ENCODE measurements at regions not wholly inside any gene's neighbourhood (a gene's known extent, or its start where the extent isn't known, plus 50 kb on each side); places are given as distances from the start of the nearest gene placed in this dataset.
A peak's percentile ranks its signal among the peaks of the same experiment; 100 is the strongest.
"Not testable (repeated sequence)": the region's sequence is repeated elsewhere in the genome, so short reads cannot be mapped to it uniquely, and the experiment has no call there.

DNA sequence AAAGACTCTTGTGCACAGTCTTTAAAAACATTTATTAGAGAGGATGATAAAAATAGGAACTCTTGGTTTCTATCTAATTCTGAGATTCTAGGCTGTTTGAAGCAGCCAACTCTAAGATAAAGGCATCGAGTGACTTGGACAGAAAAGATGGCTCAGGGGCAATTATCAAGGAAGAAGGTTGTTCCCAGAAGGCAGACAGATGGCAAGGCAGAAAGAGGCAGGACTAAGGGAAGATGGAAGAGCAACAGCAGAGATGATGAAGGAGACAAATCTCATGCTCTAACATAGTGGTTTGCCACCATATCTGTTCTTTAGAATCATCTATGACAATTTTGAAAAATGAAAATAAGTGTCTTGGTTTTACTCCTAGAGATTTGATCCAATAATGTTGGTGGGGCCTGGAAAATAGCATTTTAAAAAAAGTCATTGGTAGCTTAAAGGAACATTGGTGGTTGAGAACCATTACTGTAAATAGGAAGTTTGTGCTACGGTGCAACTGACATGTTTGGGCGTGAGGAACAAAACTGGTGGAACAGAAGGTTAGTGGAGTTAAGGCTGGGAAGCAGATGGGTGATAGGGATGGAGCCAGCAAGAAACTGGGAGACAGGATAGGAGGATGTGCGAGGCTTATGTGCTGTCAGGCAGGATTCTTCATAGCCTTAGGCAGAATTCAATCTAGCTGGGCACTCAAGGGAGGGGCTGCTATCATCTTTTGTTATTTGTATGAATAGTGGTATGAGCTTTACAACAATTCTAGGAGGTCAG is 751.1 kb downstream of the DHX35 start:
- peaks cover 0 to 3% (median 0%) of the 10 kb centered on the region in 5 experiments for H3K9me3 ChIP-seq (ENCODE audit: control extremely low read depth in 1 of 5, control insufficient read depth in 4 of 5, insufficient read depth in 2 of 5, low read depth in 1 of 5, low read length in 4 of 5)
- no peak overlapping the region for H3K4me3 ChIP-seq (ENCODE audit: control insufficient read depth in 1 of 7, extremely low read depth in 1 of 7, insufficient read depth in 4 of 7, low read depth in 2 of 7, low read length in 6 of 7)
- ChIA-PET POLR2A (no interaction called here), CTCF (no interaction called here)
- H3K4me1 ChIP-seq (ENCODE audit: control extremely low read depth in 1 of 4, control insufficient read depth in 4 of 4, insufficient read depth in 4 of 4, low read length in 3 of 4) = no peaks in the 10 kb centered on the region
- no peak for DNase-seq
- no peak overlapping the region for H3K27ac ChIP-seq (ENCODE audit: insufficient read depth in 1 of 2, low read depth in 1 of 2, low read length in 2 of 2, poor library complexity in 1 of 2, severe bottlenecking in 2 of 2)
- H3K27me3 ChIP-seq (replicated peaks in 2 of 5; ENCODE audit: control insufficient read depth in 4 of 5, insufficient read depth in 5 of 5, low read length in 4 of 5) = no peaks in the 10 kb centered on the region
- WGBS (ENCODE audit: insufficient coverage) = 100% methylated on average over 3 of the region's 4 CpGs
- no peaks in the 10 kb centered on the region for H3K36me3 ChIP-seq (ENCODE audit: control insufficient read depth in 4 of 4, insufficient read depth in 4 of 4, low read length in 3 of 4)

DNA sequence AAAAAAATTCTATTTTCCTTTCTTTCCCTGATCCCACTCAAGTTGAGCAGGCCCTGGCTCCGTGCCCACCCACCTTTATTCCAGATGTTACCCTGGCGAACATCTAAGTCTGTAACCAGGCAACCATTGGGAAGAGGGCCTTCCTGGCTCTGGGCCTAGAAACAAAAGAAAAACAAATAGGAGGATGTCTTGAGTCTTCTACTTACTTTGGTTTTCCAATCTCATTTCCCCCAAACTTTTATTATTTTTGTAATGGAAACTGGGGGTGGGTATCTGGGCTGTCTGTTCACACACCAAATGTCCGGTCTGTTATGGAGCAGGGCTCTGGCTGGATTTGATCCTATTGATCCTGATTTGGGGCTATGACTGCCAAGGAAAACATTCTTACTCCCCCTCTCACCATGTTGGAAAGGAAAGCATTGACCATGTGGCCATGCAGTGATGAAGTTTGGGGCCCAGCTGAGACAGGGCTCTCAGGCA is 744.1 kb downstream of the DHX35 start:
- ChIA-PET CTCF (no interaction called here), POLR2A (no interaction called here)
- Histone ChIP-seq H3K9me3 (ENCODE audit: control extremely low read depth in 1 of 5, control insufficient read depth in 4 of 5, insufficient read depth in 2 of 5, low read depth in 1 of 5, low read length in 4 of 5) (peaks cover 0 to 2% (median 0%) of the 10 kb centered on the region in 5 experiments), H3K27ac (ENCODE audit: insufficient read depth in 1 of 2, low read depth in 1 of 2, low read length in 2 of 2, poor library complexity in 1 of 2, severe bottlenecking in 2 of 2) (no peak overlapping the region), H3K4me3 (ENCODE audit: control insufficient read depth in 1 of 7, extremely low read depth in 1 of 7, insufficient read depth in 4 of 7, low read depth in 2 of 7, low read length in 6 of 7) (no peak overlapping the region), H3K36me3 (ENCODE audit: control insufficient read depth in 4 of 4, insufficient read depth in 4 of 4, low read length in 3 of 4) (no peaks in the 10 kb centered on the region), H3K27me3 (replicated peaks in 2 of 5; ENCODE audit: control insufficient read depth in 4 of 5, insufficient read depth in 5 of 5, low read length in 4 of 5) (no peaks in the 10 kb centered on the region), H3K4me1 (ENCODE audit: control extremely low read depth in 1 of 4, control insufficient read depth in 4 of 4, insufficient read depth in 4 of 4, low read length in 3 of 4) (no peaks in the 10 kb centered on the region)
- WGBS (ENCODE audit: insufficient coverage) = 100% methylated on average over 3 of the region's 3 CpGs
- DNase-seq = no peak

DNA sequence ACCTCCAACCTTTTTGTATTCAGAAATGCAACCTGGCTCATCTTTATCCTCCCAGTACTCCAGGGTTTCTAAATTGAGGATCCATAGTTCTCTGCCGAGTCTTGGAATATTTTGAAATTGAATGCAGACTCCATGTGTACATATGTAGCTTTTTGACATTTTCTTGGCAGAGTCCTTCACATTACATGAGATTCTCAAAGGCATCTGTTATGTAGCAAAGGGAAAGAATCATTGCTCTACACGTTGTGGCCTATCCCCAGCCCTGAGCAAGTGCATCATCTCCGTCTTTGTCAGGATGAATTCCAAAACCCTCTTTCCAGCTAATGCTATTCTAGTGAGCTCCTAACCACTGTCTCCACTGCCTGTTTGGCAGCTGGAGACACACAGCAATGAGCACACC is 742.9 kb downstream of the DHX35 start:
- no peaks in the 10 kb centered on the region for H3K36me3 ChIP-seq (ENCODE audit: control insufficient read depth in 4 of 4, insufficient read depth in 4 of 4, low read length in 3 of 4)
- 93% methylated on average over 2 of the region's 3 CpGs for WGBS (ENCODE audit: insufficient coverage)
- no peak overlapping the region for H3K4me3 ChIP-seq (ENCODE audit: control insufficient read depth in 1 of 7, extremely low read depth in 1 of 7, insufficient read depth in 4 of 7, low read depth in 2 of 7, low read length in 6 of 7)
- POLR2A ChIA-PET = no interaction called here
- peaks cover 0 to 7% (median 1%) of the 10 kb centered on the region in 4 experiments for H3K4me1 ChIP-seq (ENCODE audit: control extremely low read depth in 1 of 4, control insufficient read depth in 4 of 4, insufficient read depth in 4 of 4, low read length in 3 of 4)
- H3K9me3 ChIP-seq (ENCODE audit: control extremely low read depth in 1 of 5, control insufficient read depth in 4 of 5, insufficient read depth in 2 of 5, low read depth in 1 of 5, low read length in 4 of 5) = peaks cover 0 to 2% (median 0%) of the 10 kb centered on the region in 5 experiments
- H3K27ac ChIP-seq (ENCODE audit: insufficient read depth in 1 of 2, low read depth in 1 of 2, low read length in 2 of 2, poor library complexity in 1 of 2, severe bottlenecking in 2 of 2) = no peak overlapping the region
- H3K27me3 ChIP-seq (replicated peaks in 2 of 5; ENCODE audit: control insufficient read depth in 4 of 5, insufficient read depth in 5 of 5, low read length in 4 of 5) = no peaks in the 10 kb centered on the region
- CTCF ChIA-PET = no interaction called here
- DNase-seq = no peak

DNA sequence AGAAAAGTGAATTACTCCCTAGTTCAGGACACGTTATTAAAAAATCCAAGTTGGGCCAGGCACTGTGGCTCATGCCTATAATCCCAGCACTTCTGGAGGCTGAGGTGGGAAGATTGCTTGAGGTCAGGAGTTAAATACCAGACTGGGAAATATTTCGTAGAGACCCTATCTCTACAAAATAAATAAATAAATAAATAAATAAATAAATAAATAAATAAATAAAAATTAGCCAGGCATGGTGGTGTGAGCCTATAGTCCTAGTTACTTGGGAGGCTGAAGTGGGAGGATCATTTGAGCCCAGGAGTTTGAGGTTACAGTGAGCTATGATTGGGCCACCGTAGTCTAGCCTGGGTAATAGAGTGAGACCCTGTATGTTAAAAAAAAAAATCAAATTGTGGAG is 741.2 kb downstream of the DHX35 start:
- H3K9me3 ChIP-seq (ENCODE audit: control extremely low read depth in 1 of 5, control insufficient read depth in 4 of 5, insufficient read depth in 2 of 5, low read depth in 1 of 5, low read length in 4 of 5); H3K27ac ChIP-seq (ENCODE audit: insufficient read depth in 1 of 2, low read depth in 1 of 2, low read length in 2 of 2, poor library complexity in 1 of 2, severe bottlenecking in 2 of 2); CTCF ChIA-PET; DNase-seq; H3K4me3 ChIP-seq (ENCODE audit: control insufficient read depth in 1 of 7, extremely low read depth in 1 of 7, insufficient read depth in 4 of 7, low read depth in 2 of 7, low read length in 6 of 7); POLR2A ChIA-PET; H3K4me1 ChIP-seq (ENCODE audit: control extremely low read depth in 1 of 4, control insufficient read depth in 4 of 4, insufficient read depth in 4 of 4, low read length in 3 of 4); H3K36me3 ChIP-seq (ENCODE audit: control insufficient read depth in 4 of 4, insufficient read depth in 4 of 4, low read length in 3 of 4); H3K27me3 ChIP-seq (replicated peaks in 2 of 5; ENCODE audit: control insufficient read depth in 4 of 5, insufficient read depth in 5 of 5, low read length in 4 of 5): not testable (repeated sequence)
- WGBS (ENCODE audit: insufficient coverage) = 100% methylated on average over 1 of the region's 3 CpGs

DNA sequence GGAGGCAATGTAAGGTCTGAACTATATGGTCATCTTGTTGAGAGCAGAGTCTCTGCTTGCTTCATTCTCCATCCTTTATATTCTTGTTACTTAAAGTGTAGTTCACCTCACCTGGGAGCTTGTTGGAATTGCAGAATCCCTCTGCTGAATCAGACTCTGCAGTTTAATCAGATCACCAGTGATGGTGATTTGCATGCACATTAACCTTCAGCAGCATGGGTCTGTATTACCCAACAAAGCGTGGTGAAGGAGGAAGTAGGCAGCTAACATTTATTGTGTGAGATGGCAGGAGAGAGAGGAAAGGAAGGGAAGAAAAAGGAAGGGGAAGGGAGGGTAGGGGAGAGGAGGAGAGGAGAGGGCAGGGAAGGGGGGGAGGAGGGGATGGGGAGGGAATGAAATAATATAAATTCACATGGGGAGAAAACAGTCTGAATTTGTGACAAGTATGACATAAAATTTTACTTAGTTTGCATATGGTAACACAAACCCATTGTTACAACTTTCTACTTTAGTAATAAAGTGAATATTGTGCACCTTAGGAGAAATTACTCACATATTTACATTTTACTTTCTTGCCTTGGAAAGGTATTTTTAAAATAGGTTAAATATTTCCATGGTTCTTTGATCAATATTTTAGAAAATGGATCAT is 740.7 kb downstream of the DHX35 start:
- H3K36me3 ChIP-seq (ENCODE audit: control insufficient read depth in 4 of 4, insufficient read depth in 4 of 4, low read length in 3 of 4) = no peaks in the 10 kb centered on the region
- H3K9me3 ChIP-seq (ENCODE audit: control extremely low read depth in 1 of 5, control insufficient read depth in 4 of 5, insufficient read depth in 2 of 5, low read depth in 1 of 5, low read length in 4 of 5) = peaks cover 0 to 2% (median 1%) of the 10 kb centered on the region in 5 experiments
- 11% methylated on average over 1 of the region's 1 CpG for WGBS (ENCODE audit: insufficient coverage)
- no peak for DNase-seq
- ChIA-PET POLR2A (no interaction called here), CTCF (no interaction called here)
- peaks cover 0 to 7% (median 1%) of the 10 kb centered on the region in 4 experiments for H3K4me1 ChIP-seq (ENCODE audit: control extremely low read depth in 1 of 4, control insufficient read depth in 4 of 4, insufficient read depth in 4 of 4, low read length in 3 of 4)
- H3K4me3 ChIP-seq (ENCODE audit: control insufficient read depth in 1 of 7, extremely low read depth in 1 of 7, insufficient read depth in 4 of 7, low read depth in 2 of 7, low read length in 6 of 7) = no peak overlapping the region
- no peak overlapping the region for H3K27ac ChIP-seq (ENCODE audit: insufficient read depth in 1 of 2, low read depth in 1 of 2, low read length in 2 of 2, poor library complexity in 1 of 2, severe bottlenecking in 2 of 2)
- peaks cover 0 to 2% (median 0%) of the 10 kb centered on the region in 5 experiments for H3K27me3 ChIP-seq (replicated peaks in 2 of 5; ENCODE audit: control insufficient read depth in 4 of 5, insufficient read depth in 5 of 5, low read length in 4 of 5)

DNA sequence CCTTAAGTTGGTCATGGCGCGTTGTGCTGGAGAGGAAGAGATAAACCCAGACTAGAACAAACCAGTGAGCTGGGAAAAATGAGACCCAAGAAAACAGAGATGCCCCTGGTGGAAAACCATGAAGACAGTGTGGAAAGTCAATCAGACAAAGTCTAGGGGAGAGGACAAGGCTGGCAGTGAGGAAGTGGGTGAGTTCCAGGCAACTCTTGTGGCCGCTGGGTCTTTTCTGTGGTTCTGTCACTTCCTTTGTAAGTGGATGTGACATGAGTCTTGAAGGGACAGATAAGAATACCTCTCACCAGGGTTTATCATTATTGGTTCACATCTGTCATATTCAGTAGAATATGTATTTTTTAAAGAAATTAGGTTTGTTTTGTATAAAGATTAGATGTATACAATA is 738.4 kb downstream of the DHX35 start:
- peak; percentile 22 to 71 (median 56) for DNase-seq
- Histone ChIP-seq H3K9me3 (ENCODE audit: control extremely low read depth in 1 of 5, control insufficient read depth in 4 of 5, insufficient read depth in 2 of 5, low read depth in 1 of 5, low read length in 4 of 5) (peaks cover 0 to 3% (median 2%) of the 10 kb centered on the region in 5 experiments), H3K36me3 (ENCODE audit: control insufficient read depth in 4 of 4, insufficient read depth in 4 of 4, low read length in 3 of 4) (no peaks in the 10 kb centered on the region), H3K4me1 (ENCODE audit: control extremely low read depth in 1 of 4, control insufficient read depth in 4 of 4, insufficient read depth in 4 of 4, low read length in 3 of 4) (peaks cover 0 to 7% (median 1%) of the 10 kb centered on the region in 4 experiments), H3K27ac (ENCODE audit: insufficient read depth in 1 of 2, low read depth in 1 of 2, low read length in 2 of 2, poor library complexity in 1 of 2, severe bottlenecking in 2 of 2) (no peak overlapping the region), H3K27me3 (replicated peaks in 2 of 5; ENCODE audit: control insufficient read depth in 4 of 5, insufficient read depth in 5 of 5, low read length in 4 of 5) (peaks cover 0 to 2% (median 0%) of the 10 kb centered on the region in 5 experiments), H3K4me3 (ENCODE audit: control insufficient read depth in 1 of 7, extremely low read depth in 1 of 7, insufficient read depth in 4 of 7, low read depth in 2 of 7, low read length in 6 of 7) (no peak overlapping the region)
- WGBS (ENCODE audit: insufficient coverage) = 90% methylated on average over 2 of the region's 3 CpGs
- ChIA-PET CTCF (no interaction called here), POLR2A (no interaction called here)

DNA sequence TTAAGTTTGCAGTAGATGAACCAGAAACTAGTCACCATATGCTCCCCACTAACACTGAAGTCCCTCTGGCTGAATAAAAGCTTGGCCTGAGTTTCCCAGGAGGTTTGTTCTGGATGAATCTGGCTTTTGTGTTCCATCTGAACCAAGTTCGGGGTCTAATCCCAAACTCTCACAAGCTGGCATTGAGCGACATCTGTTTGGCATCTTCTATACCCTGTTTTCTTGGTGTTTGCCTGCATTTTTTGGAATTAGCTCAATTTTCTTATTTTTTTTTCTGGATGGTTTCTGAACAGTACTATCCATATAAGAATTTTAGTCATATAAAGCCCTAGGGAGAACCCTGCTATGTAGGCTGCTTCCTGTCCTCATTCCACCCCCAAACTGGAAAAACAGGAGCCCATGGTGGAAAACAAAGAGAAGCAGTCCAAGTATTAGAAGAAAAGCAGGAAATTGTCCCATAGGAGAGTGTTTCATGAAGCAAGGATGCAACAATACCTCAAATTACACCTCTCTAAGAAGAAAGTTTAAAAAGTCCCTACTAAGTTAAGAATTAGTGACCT is 737.1 kb downstream of the DHX35 start:
- Histone ChIP-seq H3K4me3 (ENCODE audit: control insufficient read depth in 1 of 7, extremely low read depth in 1 of 7, insufficient read depth in 4 of 7, low read depth in 2 of 7, low read length in 6 of 7) (no peak overlapping the region), H3K9me3 (ENCODE audit: control extremely low read depth in 1 of 5, control insufficient read depth in 4 of 5, insufficient read depth in 2 of 5, low read depth in 1 of 5, low read length in 4 of 5) (peaks cover 0 to 3% (median 2%) of the 10 kb centered on the region in 5 experiments), H3K27me3 (replicated peaks in 2 of 5; ENCODE audit: control insufficient read depth in 4 of 5, insufficient read depth in 5 of 5, low read length in 4 of 5) (peaks cover 0 to 2% (median 0%) of the 10 kb centered on the region in 5 experiments), H3K36me3 (ENCODE audit: control insufficient read depth in 4 of 4, insufficient read depth in 4 of 4, low read length in 3 of 4) (no peaks in the 10 kb centered on the region), H3K4me1 (ENCODE audit: control extremely low read depth in 1 of 4, control insufficient read depth in 4 of 4, insufficient read depth in 4 of 4, low read length in 3 of 4) (peaks cover 0 to 7% (median 1%) of the 10 kb centered on the region in 4 experiments), H3K27ac (ENCODE audit: insufficient read depth in 1 of 2, low read depth in 1 of 2, low read length in 2 of 2, poor library complexity in 1 of 2, severe bottlenecking in 2 of 2) (no peak overlapping the region)
- no peak for DNase-seq
- CTCF ChIA-PET = no interaction called here
- POLR2A ChIA-PET = no interaction called here
- no CpG with 5 or more reads among the region's 2 CpGs for WGBS (ENCODE audit: insufficient coverage)

Measured in common myeloid progenitor, CD34-positive (primary cell).